IPS-15b (cell line): ENCODE measurements at regions not wholly inside any gene's neighbourhood (a gene's known extent, or its start where the extent isn't known, plus 50 kb on each side); places are given as distances from the start of the nearest gene placed in this dataset.

Experiments used
- H3K27me3 ChIP-seq: one replicate; pipeline ENCODE4 v1.6.1; 2013; ENCODE audit warnings: low read length; ENCODE audit not compliant: control insufficient read depth, insufficient read depth
- H3K36me3 ChIP-seq: one replicate; pipeline ENCODE4 v1.6.1; 2013; ENCODE audit warnings: low read length; ENCODE audit not compliant: control insufficient read depth, insufficient read depth
- H3K4me1 ChIP-seq: one replicate; pipeline ENCODE4 v1.6.1; 2013; ENCODE audit warnings: mild to moderate bottlenecking, low read length; ENCODE audit not compliant: control insufficient read depth, insufficient read depth
- H3K4me3 ChIP-seq: one replicate; pipeline ENCODE4 v1.5.1; 2013; ENCODE audit warnings: low read depth, low read length
- H3K9ac ChIP-seq: one replicate; pipeline ENCODE4 v1.6.1; 2013; ENCODE audit warnings: low read depth, mild to moderate bottlenecking, low read length
- H3K9me3 ChIP-seq: one replicate; pipeline ENCODE4 v1.6.1; 2013; ENCODE audit warnings: mild to moderate bottlenecking, low read length; ENCODE audit not compliant: control insufficient read depth, insufficient read depth

DNA sequence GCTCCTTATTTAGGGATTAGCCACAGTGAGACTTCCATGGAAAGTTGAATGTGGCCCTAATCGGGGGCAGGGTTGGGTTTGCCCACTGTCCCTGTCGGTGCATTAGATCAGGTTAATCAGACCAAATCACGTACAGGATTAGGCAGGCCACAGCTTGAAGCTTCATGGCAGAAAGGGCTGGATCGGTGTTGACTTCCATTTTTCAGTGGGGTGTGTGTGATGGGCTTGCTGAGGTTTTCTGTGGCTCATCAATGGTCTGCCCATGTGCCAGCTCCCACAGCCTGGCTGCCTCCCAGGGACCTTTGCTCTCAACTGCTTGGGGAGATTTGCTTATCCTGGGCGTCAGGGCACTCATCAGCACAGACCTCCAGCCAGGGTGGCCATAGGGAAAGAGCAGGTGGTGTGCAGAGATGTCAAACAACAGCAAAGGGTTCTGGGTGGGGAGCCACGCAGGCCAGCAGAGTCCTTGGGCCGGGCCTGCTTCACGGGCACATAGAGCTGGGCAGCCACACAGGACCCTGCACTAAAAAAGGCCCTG, 130.7 kb downstream of the TFAP2C start:
- Histone ChIP-seq H3K4me3 (no peak overlapping the region), H3K4me1 (no peaks in the 10 kb centered on the region), H3K36me3 (no peaks in the 10 kb centered on the region), H3K9me3 (no peaks in the 10 kb centered on the region), H3K9ac (no peak overlapping the region), H3K27me3 (no peaks in the 10 kb centered on the region)

DNA sequence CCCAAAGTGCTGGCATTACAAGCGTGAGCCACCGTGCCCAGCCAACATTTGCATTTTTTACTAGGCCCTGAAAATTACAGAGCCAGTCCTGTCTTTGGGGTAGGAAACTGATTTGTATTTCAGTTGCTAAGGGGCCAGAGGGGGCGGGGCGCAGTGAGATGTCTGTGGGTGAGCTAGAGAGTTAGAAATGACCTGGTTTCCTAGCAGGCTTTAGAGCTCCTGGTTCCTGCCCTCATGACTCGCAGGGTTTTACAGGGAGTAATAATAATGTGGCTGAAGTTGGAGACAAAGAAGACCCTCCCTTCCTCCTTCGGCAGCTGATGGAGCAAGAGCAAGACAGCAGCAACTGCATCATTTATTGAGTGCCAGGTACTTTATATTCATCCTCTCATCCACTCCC, 131.5 kb downstream of the TFAP2C start:
- Histone ChIP-seq H3K4me3 (no peak overlapping the region), H3K36me3 (no peaks in the 10 kb centered on the region), H3K9me3 (no peaks in the 10 kb centered on the region), H3K9ac (no peak overlapping the region), H3K4me1 (peaks cover 2% of the 10 kb centered on the region), H3K27me3 (no peaks in the 10 kb centered on the region)

DNA sequence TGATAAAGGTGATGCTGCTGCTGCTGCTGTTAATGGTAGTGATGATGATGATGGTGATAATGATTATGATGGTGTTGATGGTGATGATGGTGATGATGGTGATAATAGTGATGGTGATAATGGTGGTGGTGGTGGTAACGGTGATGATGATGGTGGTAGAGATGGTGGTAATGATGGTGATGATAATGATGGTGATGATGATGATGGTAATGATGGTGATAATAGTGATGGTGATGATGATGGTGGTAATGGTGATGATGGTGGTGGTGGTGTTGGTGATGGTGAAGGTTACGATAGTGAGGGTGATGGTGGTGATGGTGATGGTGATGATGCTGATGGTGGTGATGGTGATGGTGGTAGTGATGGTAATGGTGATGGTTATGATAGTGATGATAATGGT, 132.3 kb downstream of the TFAP2C start:
- H3K4me3 ChIP-seq, result no peak overlapping the region
- H3K27me3 ChIP-seq, result no peaks in the 10 kb centered on the region
- no peaks in the 10 kb centered on the region for H3K36me3 ChIP-seq
- H3K4me1 ChIP-seq, result peaks cover 2% of the 10 kb centered on the region
- no peak overlapping the region for H3K9ac ChIP-seq
- H3K9me3 ChIP-seq, result no peaks in the 10 kb centered on the region

DNA sequence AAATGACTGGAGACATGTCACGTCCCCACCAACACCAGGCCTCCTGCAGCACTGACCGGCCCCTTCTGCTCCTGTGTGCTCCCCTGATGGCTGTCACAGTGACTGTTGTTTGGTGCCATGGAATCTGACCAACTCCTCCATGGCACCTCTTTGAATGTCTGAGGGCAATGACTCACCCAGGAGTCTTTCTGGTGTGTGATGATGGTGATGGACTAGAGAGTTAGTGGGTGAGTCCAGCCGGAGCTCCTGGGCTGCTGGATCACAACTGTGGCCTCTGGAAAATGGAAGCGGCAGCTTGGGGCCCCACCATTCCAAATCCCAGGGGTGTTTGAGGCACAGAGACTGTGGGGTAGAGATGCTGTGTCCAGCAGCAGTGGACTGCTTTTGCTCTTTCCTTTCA, 133.3 kb downstream of the TFAP2C start:
- no peaks in the 10 kb centered on the region for H3K27me3 ChIP-seq
- H3K36me3 ChIP-seq, result no peaks in the 10 kb centered on the region
- H3K9me3 ChIP-seq, result no peaks in the 10 kb centered on the region
- peaks cover 2% of the 10 kb centered on the region for H3K4me1 ChIP-seq
- no peak overlapping the region for H3K9ac ChIP-seq
- H3K4me3 ChIP-seq, result no peak overlapping the region

DNA sequence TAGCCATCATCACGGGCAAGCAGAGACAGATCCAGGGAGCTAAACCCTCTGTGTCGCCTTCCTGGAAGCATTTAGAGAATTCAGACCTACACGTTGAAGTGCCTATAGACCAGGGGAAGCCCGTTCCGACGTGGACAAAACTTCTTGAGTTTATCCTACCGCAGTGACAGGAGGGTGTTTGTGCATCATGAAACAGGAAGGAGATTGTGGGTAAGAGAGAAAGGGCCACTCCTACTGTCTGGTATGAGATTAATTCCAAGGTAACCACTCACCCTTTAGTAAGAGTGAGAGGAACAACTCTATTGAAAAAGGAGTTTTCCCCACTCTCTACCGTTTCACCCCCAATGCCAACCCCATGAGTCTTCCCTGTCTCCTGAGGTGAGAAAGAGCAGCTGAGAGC, 133.7 kb downstream of the TFAP2C start:
- no peak overlapping the region for H3K9ac ChIP-seq
- H3K4me1 ChIP-seq, result peaks cover 2% of the 10 kb centered on the region
- no peaks in the 10 kb centered on the region for H3K27me3 ChIP-seq
- no peaks in the 10 kb centered on the region for H3K9me3 ChIP-seq
- H3K36me3 ChIP-seq, result no peaks in the 10 kb centered on the region
- no peak overlapping the region for H3K4me3 ChIP-seq

DNA sequence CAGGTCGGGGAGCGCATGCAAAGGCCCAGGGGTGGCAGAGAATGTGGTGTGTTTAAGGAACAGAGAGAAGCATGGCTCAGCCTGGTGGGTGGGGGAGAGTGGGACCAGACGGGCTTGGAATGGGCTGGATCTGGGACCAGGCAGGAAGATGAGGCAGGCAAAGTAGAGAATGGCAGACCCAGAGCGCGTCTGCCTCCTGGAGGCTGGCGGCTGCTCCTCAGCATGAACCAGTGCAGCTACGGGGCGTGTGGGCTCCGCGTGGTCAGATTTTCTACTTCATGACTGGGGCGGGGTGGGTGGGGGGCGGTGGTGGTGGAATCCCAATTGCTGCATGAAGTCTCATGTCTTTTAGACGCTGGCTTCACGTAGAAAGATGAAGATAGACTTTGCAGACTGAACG, 135.6 kb downstream of the TFAP2C start:
- no peaks in the 10 kb centered on the region for H3K9me3 ChIP-seq
- no peaks in the 10 kb centered on the region for H3K36me3 ChIP-seq
- H3K27me3 ChIP-seq, result no peaks in the 10 kb centered on the region
- H3K9ac ChIP-seq, result no peak overlapping the region
- H3K4me3 ChIP-seq, result no peak overlapping the region
- peaks cover 2% of the 10 kb centered on the region for H3K4me1 ChIP-seq

DNA sequence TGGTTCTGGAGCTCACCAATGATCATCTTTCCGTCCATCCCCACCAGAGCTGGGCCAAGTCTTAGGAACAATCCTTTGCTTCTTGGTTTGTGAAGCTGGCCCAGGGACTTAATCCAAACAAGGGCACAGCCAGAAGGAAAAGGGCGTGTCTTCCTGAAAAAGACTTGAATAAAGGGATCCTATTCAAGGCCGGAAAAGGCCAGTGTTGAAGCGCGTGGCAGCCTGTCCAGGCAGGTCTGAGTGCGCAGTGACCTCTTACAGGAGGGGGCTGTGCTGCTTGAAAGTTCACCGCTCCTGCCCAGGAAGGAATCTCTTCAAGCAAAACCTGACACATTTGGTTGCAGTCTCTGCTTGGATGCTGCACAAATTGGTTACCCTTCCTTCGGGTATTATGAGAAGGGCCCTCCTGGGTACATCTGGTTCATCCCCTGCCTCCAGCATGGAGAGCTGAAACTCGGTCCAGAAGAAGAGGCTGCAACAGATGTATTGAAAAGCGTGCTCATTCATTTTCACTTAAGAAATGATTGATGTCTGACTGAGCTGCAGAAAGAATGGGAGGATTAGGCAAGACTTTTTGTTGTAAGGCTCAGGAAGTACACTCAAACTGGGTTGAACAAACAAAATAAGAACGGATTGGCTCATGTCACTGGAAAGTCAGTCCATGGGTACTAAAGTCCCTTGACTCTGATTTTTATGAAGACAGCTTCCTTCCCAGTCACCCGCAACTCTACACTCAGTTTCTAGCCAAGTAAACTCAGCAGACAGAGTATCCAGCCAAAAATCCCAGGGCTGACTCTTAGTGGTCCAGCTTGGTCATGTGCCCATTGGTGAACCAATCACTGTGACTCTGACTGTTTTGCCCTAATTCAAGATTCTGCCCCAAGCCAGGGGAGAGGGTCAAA, 136.3 kb downstream of the TFAP2C start:
- Histone ChIP-seq H3K4me1 (peaks cover 2% of the 10 kb centered on the region), H3K27me3 (no peaks in the 10 kb centered on the region), H3K9ac (no peak overlapping the region), H3K9me3 (no peaks in the 10 kb centered on the region), H3K36me3 (no peaks in the 10 kb centered on the region), H3K4me3 (no peak overlapping the region)

DNA sequence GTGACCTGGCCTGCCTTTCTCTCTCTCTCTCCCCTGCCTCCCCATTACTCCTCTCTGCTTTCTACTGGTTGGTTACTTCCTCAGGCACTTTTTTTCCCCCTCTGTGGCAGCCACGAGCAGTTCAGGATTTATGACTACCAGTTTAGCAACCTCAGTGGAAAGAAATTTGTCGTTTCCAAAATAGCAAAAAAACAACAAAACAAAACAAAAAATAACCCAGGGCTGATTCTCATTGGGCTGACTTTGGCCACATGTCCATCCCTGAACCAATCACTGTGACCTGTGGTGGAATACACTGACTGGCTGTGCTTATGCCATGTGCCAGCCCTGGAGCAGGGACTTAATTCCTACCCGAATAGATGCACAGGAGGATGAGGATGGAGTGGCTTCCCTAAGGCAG, 137.4 kb downstream of the TFAP2C start:
- no peaks in the 10 kb centered on the region for H3K36me3 ChIP-seq
- peaks cover 2% of the 10 kb centered on the region for H3K4me1 ChIP-seq
- no peaks in the 10 kb centered on the region for H3K27me3 ChIP-seq
- H3K9ac ChIP-seq, result no peak overlapping the region
- H3K4me3 ChIP-seq, result no peak overlapping the region
- no peaks in the 10 kb centered on the region for H3K9me3 ChIP-seq

DNA sequence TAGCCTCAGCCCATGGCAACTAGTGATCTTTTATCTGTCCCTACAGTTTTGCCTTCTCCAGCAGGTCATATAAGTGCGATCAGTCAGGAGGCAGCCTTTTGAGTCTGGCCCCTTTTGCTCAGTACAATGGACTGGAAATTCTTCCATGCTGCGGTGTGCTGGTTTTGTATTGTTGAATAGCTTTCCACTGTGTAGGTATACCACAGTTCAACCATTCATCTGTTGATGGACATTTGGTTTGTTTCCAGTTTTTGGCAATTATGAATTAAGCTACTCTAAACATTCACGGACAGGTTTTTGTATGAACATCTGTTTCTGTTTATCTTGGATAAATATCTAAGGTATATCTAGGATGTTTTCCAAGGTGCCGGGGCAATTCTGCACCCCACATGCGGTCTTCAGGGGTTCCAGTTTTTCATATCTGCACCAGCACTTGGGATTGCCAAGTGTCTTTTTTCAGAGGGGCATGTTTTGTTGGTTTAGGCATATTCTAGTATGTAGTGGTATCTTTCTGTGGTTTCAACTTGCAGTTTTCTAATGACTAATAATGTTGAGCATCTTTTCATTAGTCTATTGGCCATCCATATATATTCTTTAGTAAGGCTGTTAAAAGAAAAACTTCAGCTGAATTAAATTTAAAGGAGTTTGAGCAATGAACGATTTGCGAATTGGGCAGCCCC, 141.0 kb downstream of the TFAP2C start:
- Histone ChIP-seq H3K4me1 (peaks cover 2% of the 10 kb centered on the region), H3K27me3 (no peaks in the 10 kb centered on the region), H3K9me3 (no peaks in the 10 kb centered on the region), H3K4me3 (no peak overlapping the region), H3K36me3 (no peaks in the 10 kb centered on the region), H3K9ac (no peak overlapping the region)

DNA sequence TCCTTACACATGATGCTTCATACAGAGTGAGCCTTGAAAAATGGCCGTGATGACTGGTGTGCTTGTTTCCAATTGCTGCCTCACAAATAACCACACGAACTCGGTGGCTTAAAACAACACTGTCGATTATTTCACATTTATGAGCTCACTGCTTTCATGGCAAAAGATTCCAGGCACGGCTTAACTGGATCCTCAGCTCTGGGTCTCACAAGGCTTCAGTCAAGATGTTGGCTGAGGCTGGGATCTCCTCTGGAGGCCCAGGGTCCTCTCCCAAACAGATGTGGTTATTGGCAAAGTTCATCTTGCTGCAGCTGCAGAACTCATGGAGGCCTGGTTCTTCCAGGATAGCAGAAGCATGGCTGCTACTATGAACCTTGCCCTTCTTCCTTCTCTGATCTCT, 144.6 kb downstream of the TFAP2C start:
- no peaks in the 10 kb centered on the region for H3K9me3 ChIP-seq
- H3K27me3 ChIP-seq, result no peaks in the 10 kb centered on the region
- no peak overlapping the region for H3K4me3 ChIP-seq
- no peaks in the 10 kb centered on the region for H3K4me1 ChIP-seq
- no peaks in the 10 kb centered on the region for H3K36me3 ChIP-seq
- H3K9ac ChIP-seq, result no peak overlapping the region

DNA sequence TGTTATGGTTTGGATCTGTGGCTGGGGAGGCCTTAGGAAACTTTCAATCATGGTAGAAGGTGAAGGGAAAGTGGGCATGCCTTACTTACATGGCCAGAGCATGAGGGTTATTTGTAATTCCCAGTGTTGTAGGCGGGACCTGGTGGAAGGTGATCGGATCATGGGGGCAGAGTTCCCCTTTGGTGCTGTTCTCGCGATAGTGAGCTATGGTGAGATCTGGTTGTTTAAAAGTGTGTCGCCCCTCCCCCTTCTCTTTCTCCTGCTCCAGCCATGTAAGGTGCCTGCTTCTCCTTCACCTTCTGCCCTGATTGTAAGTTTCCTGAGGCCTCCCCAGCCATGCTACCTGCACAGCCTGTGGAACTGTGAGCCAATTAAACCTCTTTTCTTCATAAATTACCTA, 145.8 kb downstream of the TFAP2C start:
- Histone ChIP-seq H3K9ac (no peak overlapping the region), H3K36me3 (no peaks in the 10 kb centered on the region), H3K4me3 (no peak overlapping the region), H3K4me1 (peaks cover under 1% of the 10 kb centered on the region), H3K9me3 (no peaks in the 10 kb centered on the region), H3K27me3 (no peaks in the 10 kb centered on the region)

DNA sequence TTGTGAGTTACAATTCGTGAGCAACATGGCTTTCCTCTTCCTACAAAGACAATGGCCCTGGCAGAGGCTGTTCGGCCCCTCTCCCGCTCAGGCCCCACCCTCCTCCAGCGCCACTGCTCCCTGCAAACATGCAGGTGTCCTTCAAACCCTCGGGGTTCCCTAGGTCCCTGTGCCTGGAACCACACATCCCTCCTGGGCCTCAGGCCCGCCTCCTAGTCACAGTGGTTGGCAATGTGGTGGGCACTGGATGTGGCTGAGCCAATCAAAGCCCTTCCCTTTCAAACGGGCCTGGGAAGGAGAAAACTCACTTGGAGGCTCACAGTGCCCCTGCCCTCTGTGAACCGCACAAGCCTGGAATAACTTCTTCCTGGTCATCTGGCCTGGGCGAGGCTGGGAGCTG, 147.2 kb downstream of the TFAP2C start:
- Histone ChIP-seq H3K4me3 (no peak overlapping the region), H3K27me3 (no peaks in the 10 kb centered on the region), H3K36me3 (no peaks in the 10 kb centered on the region), H3K4me1 (peaks cover 2% of the 10 kb centered on the region), H3K9me3 (no peaks in the 10 kb centered on the region), H3K9ac (no peak overlapping the region)
